Astrocyte (in vitro differentiated cells and primary cell): ENCODE measurements at regions not wholly inside any gene's neighbourhood (a gene's known extent, or its start where the extent isn't known, plus 50 kb on each side); places are given as distances from the start of the nearest gene placed in this dataset.

Experiments used
- DNase-seq: peaks from one replicate; pipeline ENCODE4 v3.0.0-alpha.2; 2010; ENCODE audit warnings: low read depth
- FAIRE-seq: peaks from 2 replicates; lab custom pipeline; 2011; peaks lifted over from hg19 to GRCh38; lab: Jason Lieb, UNC
- H2AFZ ChIP-seq: 2 replicates; pipeline ENCODE4 v1.6.0; 2012; ENCODE audit warnings: low read depth, low read length, inconsistent platforms
- H3K27ac ChIP-seq: 2 replicates; pipeline ENCODE4 v1.5.1; 2011; ENCODE audit warnings: low read depth, low read length, inconsistent platforms
- H3K27me3 ChIP-seq: 2 replicates; pipeline ENCODE4 v1.6.0; 2011; ENCODE audit warnings: low read length, inconsistent platforms; ENCODE audit not compliant: insufficient read depth
- H3K36me3 ChIP-seq: 2 replicates; pipeline ENCODE4 v1.5.1; 2011; ENCODE audit warnings: low read length, inconsistent platforms; ENCODE audit not compliant: insufficient read depth
- H3K4me1 ChIP-seq: 2 replicates; pipeline ENCODE4 v1.5.1; 2011; ENCODE audit warnings: low read length, inconsistent platforms; ENCODE audit not compliant: insufficient read depth
- H3K4me2 ChIP-seq: 2 replicates; pipeline ENCODE4 v1.6.0; 2012; ENCODE audit warnings: low read length, inconsistent platforms
- H3K4me3 ChIP-seq: 2 replicates; pipeline ENCODE4 v1.5.1; 2011; ENCODE audit warnings: low read depth, mild to moderate bottlenecking, low read length, inconsistent platforms; ENCODE audit not compliant: insufficient read depth
- H3K79me2 ChIP-seq: 2 replicates; pipeline ENCODE4 v1.6.0; 2012; ENCODE audit warnings: mild to moderate bottlenecking, low read length, inconsistent platforms; ENCODE audit not compliant: insufficient read depth
- H3K9ac ChIP-seq: 2 replicates; pipeline ENCODE4 v1.6.0; 2012; ENCODE audit warnings: mild to moderate bottlenecking, low read length, inconsistent platforms
- H3K9me3 ChIP-seq: 2 replicates; pipeline ENCODE4 v1.5.1; 2012; ENCODE audit warnings: low read depth, mild to moderate bottlenecking, low read length, inconsistent platforms; ENCODE audit not compliant: insufficient read depth
- H4K20me1 ChIP-seq: 2 replicates; pipeline ENCODE4 v1.6.0; 2012; ENCODE audit warnings: low read length, inconsistent platforms; ENCODE audit not compliant: insufficient read depth
- H3K27ac Mint-ChIP-seq: one replicate; pipeline ENCODE4 v1.8.0; 2021; ENCODE audit warnings: mild to moderate bottlenecking, mixed read lengths; ENCODE audit not compliant: unreplicated experiment
- H3K27me3 Mint-ChIP-seq: one replicate; pipeline ENCODE4 v1.8.0; 2021; ENCODE audit warnings: low read depth, mixed read lengths; ENCODE audit not compliant: unreplicated experiment
- H3K36me3 Mint-ChIP-seq: one replicate; pipeline ENCODE4 v1.8.0; 2021; ENCODE audit warnings: low read depth, mixed read lengths; ENCODE audit not compliant: unreplicated experiment
- H3K4me1 Mint-ChIP-seq: one replicate; pipeline ENCODE4 v1.8.0; 2021; ENCODE audit warnings: low read depth, mixed read lengths; ENCODE audit not compliant: unreplicated experiment
- H3K4me3 Mint-ChIP-seq: one replicate; pipeline ENCODE4 v1.8.0; 2021; ENCODE audit warnings: mild to moderate bottlenecking, moderate library complexity, mixed read lengths; ENCODE audit not compliant: unreplicated experiment
- H3K9me3 Mint-ChIP-seq: one replicate; pipeline ENCODE4 v1.8.0; 2021; ENCODE audit warnings: mild to moderate bottlenecking, mixed read lengths; ENCODE audit not compliant: unreplicated experiment
- EZH2 ChIP-seq: IDR thresholded peaks from 2 replicates; pipeline ENCODE4 v1.6.1; 2012; ENCODE audit warnings: mild to moderate bottlenecking, low read length, inconsistent platforms; ENCODE audit not compliant: insufficient read depth
- TF ChIP-seq, protein P1 (sequence below): IDR thresholded peaks from 2 replicates; pipeline ENCODE4 v1.5.1; 2011; ENCODE audit warnings: low read depth, mild to moderate bottlenecking, inconsistent platforms, low read length, moderate library complexity; ENCODE audit not compliant: insufficient read depth

DNA sequence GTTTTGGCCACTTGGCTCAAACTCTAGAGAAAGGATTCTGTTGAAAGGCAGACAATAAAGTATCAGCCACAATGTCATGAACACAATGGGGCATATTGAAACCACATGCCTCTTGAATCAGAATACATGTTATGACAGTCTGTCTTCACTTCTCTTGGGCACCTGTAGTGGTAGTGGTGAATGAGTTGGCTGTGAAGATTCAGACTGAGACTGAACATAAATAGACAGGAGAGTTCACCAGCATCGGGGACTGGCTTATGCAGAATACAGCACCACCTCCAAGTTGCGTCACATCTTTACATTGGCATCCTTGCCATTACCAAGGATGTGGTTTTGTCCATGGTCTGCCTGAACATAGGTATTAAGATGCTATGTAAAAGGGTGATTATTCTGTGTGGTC, 336.8 kb downstream of the MYCN start:
- Mint-ChIP-seq H3K36me3 (no peaks in the 10 kb centered on the region), H3K4me3 (no peak overlapping the region), H3K4me1 (no peaks in the 10 kb centered on the region), H3K9me3 (no peaks in the 10 kb centered on the region), H3K27ac (no peak overlapping the region), H3K27me3 (peaks cover 13% of the 10 kb centered on the region)
- H3K4me3 ChIP-seq, result no peak overlapping the region
- no peaks in the 10 kb centered on the region for H3K4me1 ChIP-seq
- no peak for TF ChIP-seq EZH2
- TF ChIP-seq, protein P1, sequence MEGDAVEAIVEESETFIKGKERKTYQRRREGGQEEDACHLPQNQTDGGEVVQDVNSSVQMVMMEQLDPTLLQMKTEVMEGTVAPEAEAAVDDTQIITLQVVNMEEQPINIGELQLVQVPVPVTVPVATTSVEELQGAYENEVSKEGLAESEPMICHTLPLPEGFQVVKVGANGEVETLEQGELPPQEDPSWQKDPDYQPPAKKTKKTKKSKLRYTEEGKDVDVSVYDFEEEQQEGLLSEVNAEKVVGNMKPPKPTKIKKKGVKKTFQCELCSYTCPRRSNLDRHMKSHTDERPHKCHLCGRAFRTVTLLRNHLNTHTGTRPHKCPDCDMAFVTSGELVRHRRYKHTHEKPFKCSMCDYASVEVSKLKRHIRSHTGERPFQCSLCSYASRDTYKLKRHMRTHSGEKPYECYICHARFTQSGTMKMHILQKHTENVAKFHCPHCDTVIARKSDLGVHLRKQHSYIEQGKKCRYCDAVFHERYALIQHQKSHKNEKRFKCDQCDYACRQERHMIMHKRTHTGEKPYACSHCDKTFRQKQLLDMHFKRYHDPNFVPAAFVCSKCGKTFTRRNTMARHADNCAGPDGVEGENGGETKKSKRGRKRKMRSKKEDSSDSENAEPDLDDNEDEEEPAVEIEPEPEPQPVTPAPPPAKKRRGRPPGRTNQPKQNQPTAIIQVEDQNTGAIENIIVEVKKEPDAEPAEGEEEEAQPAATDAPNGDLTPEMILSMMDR, result no peak
- H3K9ac ChIP-seq, result no peak overlapping the region
- H4K20me1 ChIP-seq, result no peaks in the 10 kb centered on the region
- H2AFZ ChIP-seq, result no peak overlapping the region
- H3K36me3 ChIP-seq, result no peaks in the 10 kb centered on the region
- H3K4me2 ChIP-seq, result no peak overlapping the region
- DNase-seq (no peak), FAIRE-seq (no peak)
- no peaks in the 10 kb centered on the region for H3K27me3 ChIP-seq
- H3K27ac ChIP-seq, result no peak overlapping the region
- H3K9me3 ChIP-seq, result no peaks in the 10 kb centered on the region
- no peaks in the 10 kb centered on the region for H3K79me2 ChIP-seq

DNA sequence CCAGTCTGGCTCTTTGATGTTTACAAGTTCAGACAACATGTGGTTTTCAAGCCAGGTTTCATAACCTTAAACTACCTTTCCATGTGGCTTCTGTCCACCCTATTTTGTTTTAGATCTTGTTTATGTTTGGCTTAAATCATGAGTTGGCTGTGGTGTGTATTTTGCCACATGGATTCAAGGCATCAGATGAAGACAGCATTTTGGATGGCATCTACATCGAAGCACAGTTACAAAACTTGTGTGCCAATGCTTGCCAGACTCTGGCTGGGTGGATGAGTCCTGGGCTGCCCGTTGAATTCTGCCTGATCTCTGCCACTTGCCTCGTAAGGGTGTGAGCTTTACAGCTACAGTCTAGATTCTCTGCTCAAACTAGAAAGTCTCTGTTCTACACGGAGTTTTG, 335.3 kb downstream of the MYCN start:
- H3K4me1 Mint-ChIP-seq, result no peaks in the 10 kb centered on the region
- H3K9me3 Mint-ChIP-seq, result no peaks in the 10 kb centered on the region
- Histone ChIP-seq H2AFZ (no peak overlapping the region), H3K4me3 (no peak overlapping the region), H3K36me3 (no peaks in the 10 kb centered on the region), H3K27me3 (no peaks in the 10 kb centered on the region), H3K4me2 (no peak overlapping the region), H3K27ac (no peak overlapping the region), H3K9me3 (no peaks in the 10 kb centered on the region), H3K79me2 (no peaks in the 10 kb centered on the region), H4K20me1 (no peaks in the 10 kb centered on the region), H3K4me1 (no peaks in the 10 kb centered on the region), H3K9ac (no peak overlapping the region)
- DNase-seq, result no peak
- no peaks in the 10 kb centered on the region for H3K36me3 Mint-ChIP-seq
- H3K27ac Mint-ChIP-seq, result no peak overlapping the region
- FAIRE-seq, result no peak
- no peak for TF ChIP-seq EZH2
- TF ChIP-seq, protein P1, result no peak
- H3K27me3 Mint-ChIP-seq, result peaks cover 13% of the 10 kb centered on the region
- H3K4me3 Mint-ChIP-seq, result no peak overlapping the region

DNA sequence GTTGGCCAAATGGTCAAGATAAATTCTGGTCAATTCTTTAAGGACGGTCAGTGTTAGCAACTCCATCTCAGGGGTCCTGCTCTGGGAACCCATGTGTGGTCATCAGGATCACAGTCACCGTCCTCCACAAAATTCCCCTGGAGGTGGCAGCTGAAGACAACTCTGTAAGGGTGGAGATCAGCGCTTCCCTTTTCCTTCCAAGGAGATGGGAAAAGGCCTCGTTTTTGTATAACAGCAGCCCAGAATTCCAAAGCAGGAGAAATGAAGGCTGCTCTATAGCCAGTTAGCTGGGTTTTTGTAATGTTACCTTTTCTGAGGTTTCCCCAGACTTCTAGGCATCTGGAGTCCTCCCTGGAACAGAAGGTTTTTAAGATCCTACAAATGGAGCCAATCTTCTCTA, 334.8 kb downstream of the MYCN start:
- Histone ChIP-seq H2AFZ (no peak overlapping the region), H3K27ac (no peak overlapping the region), H3K4me1 (no peaks in the 10 kb centered on the region), H3K9ac (no peak overlapping the region), H3K27me3 (no peaks in the 10 kb centered on the region), H3K9me3 (no peaks in the 10 kb centered on the region), H3K36me3 (no peaks in the 10 kb centered on the region), H3K4me3 (no peak overlapping the region), H3K4me2 (no peak overlapping the region), H4K20me1 (no peaks in the 10 kb centered on the region), H3K79me2 (no peaks in the 10 kb centered on the region)
- Mint-ChIP-seq H3K9me3 (no peaks in the 10 kb centered on the region), H3K4me3 (no peak overlapping the region), H3K27me3 (peaks cover 13% of the 10 kb centered on the region), H3K4me1 (no peaks in the 10 kb centered on the region), H3K36me3 (no peaks in the 10 kb centered on the region), H3K27ac (no peak overlapping the region)
- no peak for TF ChIP-seq EZH2
- TF ChIP-seq, protein P1, result no peak
- DNase-seq (no peak), FAIRE-seq (no peak)
